CD4-positive, alpha-beta T cell (primary cell): ENCODE measurements at regions not wholly inside any gene's neighbourhood (a gene's known extent, or its start where the extent isn't known, plus 50 kb on each side); places are given as distances from the start of the nearest gene placed in this dataset.

Experiments used
- ATAC-seq: fragments of 200-7000 bp; cut with Tn5 transposase; one replicate; pipeline ENCODE4 v1.10.0; 2022; ENCODE audit warnings: mild to moderate bottlenecking; ENCODE audit not compliant: poor library complexity
- CTCF ChIA-PET: fragments of 350-600 bp; sonication (Branson Sonifier 250); formaldehyde crosslinking; loops from one replicate; lab custom pipeline; 2021; ENCODE audit warnings: antibody characterized with exemption, inconsistent platforms; lab: Charles Lee
- POLR2A ChIA-PET: fragments of 350-600 bp; sonication (Branson Sonifier 250); formaldehyde crosslinking; loops from one replicate; lab custom pipeline; 2021; ENCODE audit warnings: antibody characterized with exemption, inconsistent platforms; lab: Charles Lee
- DNase-seq, 14 experiments: peaks; one replicate each; pipeline ENCODE4 v3.0.0-alpha.2; 2013 to 2020; ENCODE audit warnings: mixed read lengths in 2 of 14
- H3K27ac ChIP-seq, 2 donors: one replicate each; pipeline versions ENCODE4 v1.5.1 to v1.7.0; 2013; ENCODE audit warnings: low read length in 2 of 2, low read depth in 1 of 2, mild to moderate bottlenecking in 1 of 2
- H3K27me3 ChIP-seq, 2 experiments: 1 replicate in 1 of 2; 2 replicates in 1 of 2; pipeline versions ENCODE4 v1.6.1 to v1.7.0; 2013; ENCODE audit warnings: low read length in 2 of 2, control low read depth in 1 of 2, mild to moderate bottlenecking in 1 of 2, moderate library complexity in 1 of 2; ENCODE audit not compliant: insufficient read depth in 2 of 2, control insufficient read depth in 1 of 2
- H3K36me3 ChIP-seq: one replicate; pipeline ENCODE4 v1.6.1; 2013; ENCODE audit warnings: low read length, control low read depth; ENCODE audit not compliant: insufficient read depth
- H3K4me1 ChIP-seq: one replicate; pipeline ENCODE4 v1.6.1; 2013; ENCODE audit warnings: low read length, control low read depth; ENCODE audit not compliant: insufficient read depth
- H3K4me3 ChIP-seq: one replicate; pipeline ENCODE4 v1.5.1; 2013; ENCODE audit warnings: mild to moderate bottlenecking, low read length, moderate library complexity
- H3K9me3 ChIP-seq, 2 experiments: 1 replicate in 1 of 2; 2 replicates in 1 of 2; pipeline versions ENCODE4 v1.6.1 to v1.7.0; 2013; ENCODE audit warnings: low read length in 2 of 2, mild to moderate bottlenecking in 2 of 2, control low read depth in 1 of 2, moderate library complexity in 1 of 2; ENCODE audit not compliant: control insufficient read depth in 1 of 2, insufficient read depth in 1 of 2
- H3K27ac Mint-ChIP-seq: one replicate; pipeline ENCODE4 v1.8.0; 2020; ENCODE audit warnings: mixed read lengths
- H3K27me3 Mint-ChIP-seq: one replicate; pipeline ENCODE4 v1.8.0; 2021; ENCODE audit warnings: mixed read lengths
- H3K36me3 Mint-ChIP-seq: one replicate; pipeline ENCODE4 v1.8.0; 2021; ENCODE audit warnings: low read depth, mixed read lengths
- H3K4me1 Mint-ChIP-seq: one replicate; pipeline ENCODE4 v1.8.0; 2021; ENCODE audit warnings: low read depth, mixed read lengths
- H3K4me3 Mint-ChIP-seq: one replicate; pipeline ENCODE4 v1.8.0; 2020; ENCODE audit warnings: mild to moderate bottlenecking, mixed read lengths
- H3K9me3 Mint-ChIP-seq: one replicate; pipeline ENCODE4 v1.8.0; 2020; ENCODE audit warnings: mixed read lengths
- intact Hi-C, 2 experiments: fragments of 100-400 bp; cut with DNase I in 1 of 2; cut with micrococcal nuclease in 1 of 2; formaldehyde crosslinking; loops; one replicate each; pipeline versions ENCODE4 v1.15.1 to v1.9.0; 2023 to 2025; cut with DNase I, micrococcal nuclease
- TF ChIP-seq, protein P1 (sequence below): fragments of 200-600 bp; IDR thresholded peaks from one replicate; pipeline ENCODE4 v1.8.0; 2022; ENCODE audit warnings: antibody characterized with exemption, mild to moderate bottlenecking

DNA sequence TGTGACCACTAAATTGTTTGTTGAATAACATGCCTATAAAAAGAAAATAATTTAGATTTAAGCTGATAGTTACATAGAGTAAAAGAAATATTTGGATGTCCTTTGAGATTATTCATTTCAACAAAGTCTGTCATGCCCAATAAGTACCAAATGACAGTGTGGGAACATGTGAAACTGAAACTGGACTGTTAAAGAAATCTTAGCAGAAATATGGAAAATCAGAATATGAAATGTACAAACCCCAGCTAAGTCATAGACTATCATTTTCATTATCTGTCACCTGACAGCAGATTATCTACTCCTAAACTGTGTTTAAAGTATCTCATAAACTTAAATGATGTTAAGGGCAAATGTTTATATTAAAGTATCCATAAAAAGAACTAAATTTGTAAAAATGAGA lies 437.8 kb upstream of the FAM241A start:
- TF ChIP-seq, protein P1, sequence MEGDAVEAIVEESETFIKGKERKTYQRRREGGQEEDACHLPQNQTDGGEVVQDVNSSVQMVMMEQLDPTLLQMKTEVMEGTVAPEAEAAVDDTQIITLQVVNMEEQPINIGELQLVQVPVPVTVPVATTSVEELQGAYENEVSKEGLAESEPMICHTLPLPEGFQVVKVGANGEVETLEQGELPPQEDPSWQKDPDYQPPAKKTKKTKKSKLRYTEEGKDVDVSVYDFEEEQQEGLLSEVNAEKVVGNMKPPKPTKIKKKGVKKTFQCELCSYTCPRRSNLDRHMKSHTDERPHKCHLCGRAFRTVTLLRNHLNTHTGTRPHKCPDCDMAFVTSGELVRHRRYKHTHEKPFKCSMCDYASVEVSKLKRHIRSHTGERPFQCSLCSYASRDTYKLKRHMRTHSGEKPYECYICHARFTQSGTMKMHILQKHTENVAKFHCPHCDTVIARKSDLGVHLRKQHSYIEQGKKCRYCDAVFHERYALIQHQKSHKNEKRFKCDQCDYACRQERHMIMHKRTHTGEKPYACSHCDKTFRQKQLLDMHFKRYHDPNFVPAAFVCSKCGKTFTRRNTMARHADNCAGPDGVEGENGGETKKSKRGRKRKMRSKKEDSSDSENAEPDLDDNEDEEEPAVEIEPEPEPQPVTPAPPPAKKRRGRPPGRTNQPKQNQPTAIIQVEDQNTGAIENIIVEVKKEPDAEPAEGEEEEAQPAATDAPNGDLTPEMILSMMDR = no peak
- Histone ChIP-seq H3K27me3 (no peaks in the 10 kb centered on the region), H3K9me3 (no peaks in the 10 kb centered on the region), H3K36me3 (no peaks in the 10 kb centered on the region), H3K4me3 (no peak overlapping the region), H3K27ac (no peak overlapping the region), H3K4me1 (no peaks in the 10 kb centered on the region)
- Mint-ChIP-seq H3K9me3 (no peaks in the 10 kb centered on the region), H3K4me3 (no peak overlapping the region), H3K27me3 (no peaks in the 10 kb centered on the region), H3K4me1 (no peaks in the 10 kb centered on the region), H3K27ac (no peak overlapping the region), H3K36me3 (no peaks in the 10 kb centered on the region)
- intact Hi-C loops = no loop called here
- no peak for DNase-seq
- ChIA-PET POLR2A (no interaction called here), CTCF (no interaction called here)
- ATAC-seq = no peak

DNA sequence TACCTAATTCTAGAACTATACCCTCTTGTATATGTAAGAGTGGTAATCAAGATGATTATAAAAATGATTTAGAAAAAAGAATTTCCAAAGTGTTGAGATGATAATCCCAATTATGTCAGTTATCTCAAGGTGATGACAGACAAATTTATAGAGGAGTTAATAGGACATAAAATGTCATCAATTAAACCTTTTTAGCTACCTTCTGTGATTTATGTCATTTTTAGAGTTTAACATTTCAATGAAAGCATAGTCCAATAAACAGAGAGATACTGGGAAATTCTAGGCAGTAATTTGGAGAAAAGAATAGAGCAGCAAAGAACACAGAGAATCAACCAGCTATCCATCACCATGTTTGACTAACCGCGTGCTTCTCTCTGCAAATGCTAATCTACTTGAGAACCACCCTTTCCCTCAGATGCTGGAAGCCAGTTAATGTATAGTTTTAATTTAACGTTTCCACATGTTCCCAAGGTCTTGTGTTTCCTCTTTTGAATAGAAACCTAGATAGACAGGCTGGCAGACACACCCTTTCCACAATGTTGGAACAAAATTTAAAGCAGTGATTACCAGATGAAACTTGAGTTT lies 433.1 kb upstream of the FAM241A start:
- intact Hi-C loops = no loop called here
- Histone ChIP-seq H3K4me3 (no peak overlapping the region), H3K9me3 (no peaks in the 10 kb centered on the region), H3K27ac (no peak overlapping the region), H3K4me1 (no peaks in the 10 kb centered on the region), H3K36me3 (no peaks in the 10 kb centered on the region), H3K27me3 (no peaks in the 10 kb centered on the region)
- POLR2A ChIA-PET = no interaction called here
- Mint-ChIP-seq H3K36me3 (no peaks in the 10 kb centered on the region), H3K4me1 (no peaks in the 10 kb centered on the region), H3K27ac (no peak overlapping the region), H3K27me3 (no peaks in the 10 kb centered on the region), H3K4me3 (no peak overlapping the region), H3K9me3 (peaks cover 2% of the 10 kb centered on the region)
- TF ChIP-seq, protein P1 = no peak
- CTCF ChIA-PET = no interaction called here
- no peak for DNase-seq
- ATAC-seq = no peak

GRCh38 chr4:111713276-111713675 lies 432.0 kb upstream of the FAM241A start:
- ChIA-PET POLR2A (no interaction called here), CTCF (no interaction called here)
- no peaks in the 10 kb centered on the region for H3K4me1 Mint-ChIP-seq
- no peak overlapping the region for H3K27ac ChIP-seq
- H3K36me3 Mint-ChIP-seq = no peaks in the 10 kb centered on the region
- no peak overlapping the region for H3K4me3 ChIP-seq
- intact Hi-C loops = no loop called here
- no peak overlapping the region for H3K27ac Mint-ChIP-seq
- DNase-seq = no peak
- H3K9me3 ChIP-seq = no peaks in the 10 kb centered on the region
- H3K9me3 Mint-ChIP-seq = peaks cover 2% of the 10 kb centered on the region
- TF ChIP-seq, protein P1 = no peak
- no peaks in the 10 kb centered on the region for H3K27me3 ChIP-seq
- no peaks in the 10 kb centered on the region for H3K4me1 ChIP-seq
- H3K27me3 Mint-ChIP-seq = no peaks in the 10 kb centered on the region
- ATAC-seq = no peak
- no peak overlapping the region for H3K4me3 Mint-ChIP-seq
- H3K36me3 ChIP-seq = no peaks in the 10 kb centered on the region
